Breast epithelium (tissue), 3 donors: ENCODE measurements at regions not wholly inside any gene's neighbourhood (a gene's known extent, or its start where the extent isn't known, plus 50 kb on each side); places are given as distances from the start of the nearest gene placed in this dataset.

Experiments
- POLR2A ChIP-seq: fragments of 450-650 bp; IDR thresholded peaks from one replicate; pipeline ENCODE4 v1.6.1; 2016; ENCODE audit warnings: antibody characterized with exemption, mild to moderate bottlenecking, moderate library complexity
- POLR2AphosphoS5 ChIP-seq, 3 donors: sonication (generic); formaldehyde crosslinking; IDR thresholded peaks; one replicate each; pipeline ENCODE4 v1.6.1; 2017; ENCODE audit warnings: antibody characterized with exemption in 3 of 3
- TF ChIP-seq, protein P1 (sequence below), 3 donors: fragments of 450-650 bp; IDR thresholded peaks; one replicate each; pipeline ENCODE4 v1.5.1; 2016 to 2017; ENCODE audit warnings: antibody characterized with exemption in 3 of 3, mild to moderate bottlenecking in 3 of 3, moderate library complexity in 3 of 3

DNA sequence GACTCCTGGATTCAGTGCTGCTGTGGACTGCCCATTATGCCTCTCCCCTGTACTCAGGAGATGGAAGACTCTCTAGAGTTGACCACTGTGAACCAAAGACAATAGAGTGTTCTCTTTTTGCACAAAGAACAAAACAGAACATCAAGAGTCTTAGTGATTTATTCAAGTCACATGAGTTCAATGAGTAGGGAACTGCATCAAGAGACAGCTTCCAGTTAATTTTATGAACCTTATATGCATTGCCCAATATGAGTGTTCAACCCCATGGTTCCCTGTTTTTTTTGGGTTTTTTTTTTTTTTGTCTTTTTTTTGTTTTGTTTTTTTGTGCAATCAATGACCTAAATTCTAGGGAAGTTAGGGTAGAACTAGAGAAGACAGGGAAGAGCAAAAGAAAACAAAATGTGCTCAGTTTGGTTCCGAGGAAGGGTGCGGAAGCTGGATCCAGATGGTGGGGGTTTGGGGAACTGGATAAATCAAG lies 224.3 kb downstream of the MAFB start:
- TF ChIP-seq, protein P1, sequence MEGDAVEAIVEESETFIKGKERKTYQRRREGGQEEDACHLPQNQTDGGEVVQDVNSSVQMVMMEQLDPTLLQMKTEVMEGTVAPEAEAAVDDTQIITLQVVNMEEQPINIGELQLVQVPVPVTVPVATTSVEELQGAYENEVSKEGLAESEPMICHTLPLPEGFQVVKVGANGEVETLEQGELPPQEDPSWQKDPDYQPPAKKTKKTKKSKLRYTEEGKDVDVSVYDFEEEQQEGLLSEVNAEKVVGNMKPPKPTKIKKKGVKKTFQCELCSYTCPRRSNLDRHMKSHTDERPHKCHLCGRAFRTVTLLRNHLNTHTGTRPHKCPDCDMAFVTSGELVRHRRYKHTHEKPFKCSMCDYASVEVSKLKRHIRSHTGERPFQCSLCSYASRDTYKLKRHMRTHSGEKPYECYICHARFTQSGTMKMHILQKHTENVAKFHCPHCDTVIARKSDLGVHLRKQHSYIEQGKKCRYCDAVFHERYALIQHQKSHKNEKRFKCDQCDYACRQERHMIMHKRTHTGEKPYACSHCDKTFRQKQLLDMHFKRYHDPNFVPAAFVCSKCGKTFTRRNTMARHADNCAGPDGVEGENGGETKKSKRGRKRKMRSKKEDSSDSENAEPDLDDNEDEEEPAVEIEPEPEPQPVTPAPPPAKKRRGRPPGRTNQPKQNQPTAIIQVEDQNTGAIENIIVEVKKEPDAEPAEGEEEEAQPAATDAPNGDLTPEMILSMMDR (IDR thresholded peaks at IDR 0.05): no peak
- no peak for TF ChIP-seq POLR2A
- no peak for TF ChIP-seq POLR2AphosphoS5 (IDR thresholded peaks at IDR 0.05)
